HG02938 (cell line): ENCODE measurements at regions not wholly inside any gene's neighbourhood (a gene's known extent, or its start where the extent isn't known, plus 50 kb on each side); places are given as distances from the start of the nearest gene placed in this dataset.

Experiments
- ATAC-seq: cut with Tn5 transposase; IDR thresholded peaks from one replicate; pipeline ENCODE4 v1.9.1; 2021; ENCODE audit warnings: mild to moderate bottlenecking, moderate library complexity; ENCODE audit not compliant: unreplicated experiment

GRCh38 chr2:104746299-104746698, 107.6 kb upstream of the POU3F3 start:
- no peak for ATAC-seq

- ATAC-seq, result no peak
Measured at GRCh38 chr2:104746858-104747257, 107.1 kb upstream of the POU3F3 start.

- no peak for ATAC-seq
Measured at GRCh38 chr2:104749856-104750460, 104.0 kb upstream of the POU3F3 start.

- no peak for ATAC-seq
Measured at GRCh38 chr2:104752504-104752903, 101.4 kb upstream of the POU3F3 start.

- ATAC-seq, result no peak
Measured at GRCh38 chr2:104755026-104755878, 98.7 kb upstream of the POU3F3 start.

GRCh38 chr2:104756118-104756517, 97.8 kb upstream of the POU3F3 start:
- ATAC-seq, result no peak

GRCh38 chr2:104757056-104757455, 96.9 kb upstream of the POU3F3 start:
- no peak for ATAC-seq

- ATAC-seq, result no peak
Measured at GRCh38 chr2:104758199-104758620, 95.7 kb upstream of the POU3F3 start.

- no peak for ATAC-seq
Measured at GRCh38 chr2:104762031-104762430, 91.9 kb upstream of the POU3F3 start.

- no peak for ATAC-seq
Measured at GRCh38 chr2:104766683-104767082, 87.2 kb upstream of the POU3F3 start.

GRCh38 chr2:104768694-104769093, 85.2 kb upstream of the POU3F3 start:
- no peak for ATAC-seq

- ATAC-seq, result no peak
Measured at GRCh38 chr2:104769096-104769495, 84.8 kb upstream of the POU3F3 start.

- no peak for ATAC-seq
Measured at GRCh38 chr2:104772996-104773395, 80.9 kb upstream of the POU3F3 start.

GRCh38 chr2:104774631-104775030, 79.3 kb upstream of the POU3F3 start:
- no peak for ATAC-seq

GRCh38 chr2:104777721-104778120, 76.2 kb upstream of the POU3F3 start:
- no peak for ATAC-seq

- ATAC-seq, result no peak
Measured at GRCh38 chr2:104781151-104781550, 72.8 kb upstream of the POU3F3 start.

- ATAC-seq, result no peak
Measured at GRCh38 chr2:104784264-104784663, 69.7 kb upstream of the POU3F3 start.

- no peak for ATAC-seq
Measured at GRCh38 chr2:104786204-104786603, 67.7 kb upstream of the POU3F3 start.

GRCh38 chr2:104786821-104787220, 67.1 kb upstream of the POU3F3 start:
- no peak for ATAC-seq

- no peak for ATAC-seq
Measured at GRCh38 chr2:104787298-104788065, 66.4 kb upstream of the POU3F3 start.

GRCh38 chr2:104788742-104789455, 65.0 kb upstream of the POU3F3 start:
- no peak for ATAC-seq
